ENCODE measurements at regions not wholly inside any gene's neighbourhood (a gene's known extent, or its start where the extent isn't known, plus 50 kb on each side); places are given as distances from the start of the nearest gene placed in this dataset.

DNA sequence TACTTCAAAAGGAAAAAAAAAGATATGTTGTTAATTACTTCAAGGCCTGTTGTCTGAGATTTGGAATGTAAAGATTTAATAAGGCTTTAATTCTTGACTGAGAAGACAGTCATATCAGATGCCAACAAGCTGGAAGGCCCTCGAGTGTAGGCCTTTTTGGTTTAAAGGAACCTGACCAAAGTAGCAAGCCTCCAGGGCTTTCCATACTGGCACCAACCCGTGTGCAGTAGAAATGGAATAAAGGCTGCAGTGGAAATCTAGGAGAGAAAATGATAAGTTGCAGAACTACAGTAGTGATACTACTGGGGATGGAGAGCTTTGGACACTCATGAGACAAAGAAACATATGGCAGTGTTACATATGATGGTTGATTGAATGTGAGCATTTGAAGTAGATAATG lies 358.0 kb downstream of the TAF11L14 start:
- ATAC-seq (ENCODE audit: low read depth) (no peak), DNase-seq (no peak)
- no peaks in the 10 kb centered on the region for H3K27me3 Mint-ChIP-seq
- intact Hi-C loops (cut with micrococcal nuclease), result no loop called here
- no peak overlapping the region for H3K27ac Mint-ChIP-seq
- no peaks in the 10 kb centered on the region for H3K9me3 Mint-ChIP-seq
- H3K4me1 Mint-ChIP-seq, result no peaks in the 10 kb centered on the region
- no peaks in the 10 kb centered on the region for H3K36me3 Mint-ChIP-seq (ENCODE audit: low read depth)
- H3K4me3 Mint-ChIP-seq, result no peak overlapping the region
- ChIA-PET CTCF (no interaction called here), POLR2A (no interaction called here)
- TF ChIP-seq, protein P1, sequence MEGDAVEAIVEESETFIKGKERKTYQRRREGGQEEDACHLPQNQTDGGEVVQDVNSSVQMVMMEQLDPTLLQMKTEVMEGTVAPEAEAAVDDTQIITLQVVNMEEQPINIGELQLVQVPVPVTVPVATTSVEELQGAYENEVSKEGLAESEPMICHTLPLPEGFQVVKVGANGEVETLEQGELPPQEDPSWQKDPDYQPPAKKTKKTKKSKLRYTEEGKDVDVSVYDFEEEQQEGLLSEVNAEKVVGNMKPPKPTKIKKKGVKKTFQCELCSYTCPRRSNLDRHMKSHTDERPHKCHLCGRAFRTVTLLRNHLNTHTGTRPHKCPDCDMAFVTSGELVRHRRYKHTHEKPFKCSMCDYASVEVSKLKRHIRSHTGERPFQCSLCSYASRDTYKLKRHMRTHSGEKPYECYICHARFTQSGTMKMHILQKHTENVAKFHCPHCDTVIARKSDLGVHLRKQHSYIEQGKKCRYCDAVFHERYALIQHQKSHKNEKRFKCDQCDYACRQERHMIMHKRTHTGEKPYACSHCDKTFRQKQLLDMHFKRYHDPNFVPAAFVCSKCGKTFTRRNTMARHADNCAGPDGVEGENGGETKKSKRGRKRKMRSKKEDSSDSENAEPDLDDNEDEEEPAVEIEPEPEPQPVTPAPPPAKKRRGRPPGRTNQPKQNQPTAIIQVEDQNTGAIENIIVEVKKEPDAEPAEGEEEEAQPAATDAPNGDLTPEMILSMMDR (IDR thresholded peaks at IDR 0.05), result no peak

DNA sequence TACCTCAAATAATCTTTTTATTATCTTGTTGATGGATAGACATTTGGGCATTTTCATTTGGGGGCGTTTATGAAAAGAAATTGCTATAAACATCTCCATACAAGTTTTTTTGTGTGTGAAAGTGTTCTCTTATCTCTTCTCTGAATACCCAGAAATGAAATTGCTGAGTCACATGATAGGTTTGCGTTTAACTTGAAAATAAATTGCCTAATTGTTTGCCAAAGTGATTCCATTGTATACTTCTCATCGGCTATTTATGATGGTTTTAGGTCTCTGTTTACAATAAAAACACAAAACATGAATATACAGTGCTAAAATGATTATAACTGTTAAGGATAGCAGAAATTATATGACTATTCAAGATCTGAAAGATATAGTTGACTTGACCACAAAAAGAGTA lies 361.7 kb downstream of the TAF11L14 start:
- H3K4me3 Mint-ChIP-seq, result no peak overlapping the region
- intact Hi-C loops (cut with micrococcal nuclease), result no loop called here
- H3K27me3 Mint-ChIP-seq, result no peaks in the 10 kb centered on the region
- ChIA-PET POLR2A (no interaction called here), CTCF (no interaction called here)
- H3K9me3 Mint-ChIP-seq, result no peaks in the 10 kb centered on the region
- no peak overlapping the region for H3K27ac Mint-ChIP-seq
- H3K4me1 Mint-ChIP-seq, result no peaks in the 10 kb centered on the region
- DNase-seq (no peak), ATAC-seq (ENCODE audit: low read depth) (no peak)
- TF ChIP-seq, protein P1 (IDR thresholded peaks at IDR 0.05), result no peak
- no peaks in the 10 kb centered on the region for H3K36me3 Mint-ChIP-seq (ENCODE audit: low read depth)

GRCh38 chr5:17999858-18000257 lies 365.6 kb downstream of the TAF11L14 start:
- H3K4me1 Mint-ChIP-seq, result no peaks in the 10 kb centered on the region
- CTCF ChIA-PET, result no interaction called here
- POLR2A ChIA-PET, result no interaction called here
- DNase-seq, result no peak
- intact Hi-C loops (cut with micrococcal nuclease), result no loop called here
- no peaks in the 10 kb centered on the region for H3K9me3 Mint-ChIP-seq
- H3K36me3 Mint-ChIP-seq (ENCODE audit: low read depth), result no peaks in the 10 kb centered on the region
- no peak for ATAC-seq (ENCODE audit: low read depth)
- H3K27ac Mint-ChIP-seq, result no peak overlapping the region
- TF ChIP-seq, protein P1 (IDR thresholded peaks at IDR 0.05), result no peak
- no peaks in the 10 kb centered on the region for H3K27me3 Mint-ChIP-seq
- H3K4me3 Mint-ChIP-seq, result no peak overlapping the region

DNA sequence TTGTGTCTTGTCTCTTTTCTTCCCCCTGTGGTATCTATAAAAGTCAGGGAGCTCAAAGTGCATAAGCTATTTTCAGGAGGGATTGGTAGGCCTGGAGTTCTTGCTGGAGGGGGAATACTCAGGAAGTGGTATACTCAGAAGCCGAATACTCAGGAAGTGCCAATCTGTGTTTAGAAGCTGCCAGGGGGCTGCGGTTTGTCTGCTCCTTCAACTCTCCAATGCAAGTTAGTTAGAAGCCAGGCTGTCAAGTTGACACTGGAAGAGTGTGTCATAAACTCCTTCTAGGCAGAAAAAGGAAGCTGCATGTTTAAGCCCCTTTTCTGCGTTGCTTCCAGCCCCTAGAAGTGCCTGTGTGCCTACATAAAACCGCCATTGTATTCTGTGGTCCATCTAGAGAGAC lies 366.5 kb downstream of the TAF11L14 start:
- ChIA-PET POLR2A (no interaction called here), CTCF (no interaction called here)
- H3K4me3 Mint-ChIP-seq, result no peak overlapping the region
- TF ChIP-seq, protein P1 (IDR thresholded peaks at IDR 0.05), result no peak
- DNase-seq, result no peak
- ATAC-seq (ENCODE audit: low read depth), result no peak
- intact Hi-C loops (cut with micrococcal nuclease), result no loop called here
- H3K9me3 Mint-ChIP-seq, result no peaks in the 10 kb centered on the region
- H3K27me3 Mint-ChIP-seq, result no peaks in the 10 kb centered on the region
- no peak overlapping the region for H3K27ac Mint-ChIP-seq
- H3K4me1 Mint-ChIP-seq, result no peaks in the 10 kb centered on the region
- no peaks in the 10 kb centered on the region for H3K36me3 Mint-ChIP-seq (ENCODE audit: low read depth)

GRCh38 chr5:18003312-18003711 lies 369.1 kb downstream of the TAF11L14 start:
- intact Hi-C loops (cut with micrococcal nuclease), result no loop called here
- ChIA-PET POLR2A (no interaction called here), CTCF (no interaction called here)
- Mint-ChIP-seq H3K27ac (no peak overlapping the region), H3K4me3 (no peak overlapping the region), H3K9me3 (no peaks in the 10 kb centered on the region), H3K27me3 (no peaks in the 10 kb centered on the region), H3K4me1 (no peaks in the 10 kb centered on the region), H3K36me3 (ENCODE audit: low read depth) (no peaks in the 10 kb centered on the region)
- DNase-seq (no peak), ATAC-seq (ENCODE audit: low read depth) (no peak)
- TF ChIP-seq, protein P1 (IDR thresholded peaks at IDR 0.05), result no peak

Data from activated B cell treated with CpG ODN at 0.5 μM for 24 hours (primary cell).